ENCODE measurements at regions not wholly inside any gene's neighbourhood (a gene's known extent, or its start where the extent isn't known, plus 50 kb on each side); places are given as distances from the start of the nearest gene placed in this dataset.

DNA sequence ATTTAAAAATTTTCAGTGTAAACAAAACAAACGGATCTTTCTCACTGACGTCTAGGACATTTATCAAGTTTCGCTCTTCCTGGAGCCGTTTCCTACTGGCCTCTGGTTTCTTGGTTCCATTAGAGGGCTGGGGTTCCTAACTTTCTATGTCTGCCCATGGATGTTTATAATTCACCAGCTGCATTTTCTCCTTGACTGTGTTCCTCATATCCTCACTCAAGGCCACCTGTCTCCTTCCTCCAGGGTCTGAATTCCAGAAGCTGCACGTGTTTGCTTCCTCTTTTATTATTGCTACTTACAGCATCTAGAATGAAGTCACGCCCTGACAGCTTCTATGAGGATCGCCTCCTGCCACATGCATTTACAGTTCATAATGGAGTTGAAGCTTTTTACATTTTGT, 74.1 kb upstream of the BASP1 start:
- TF ChIP-seq, protein P1, sequence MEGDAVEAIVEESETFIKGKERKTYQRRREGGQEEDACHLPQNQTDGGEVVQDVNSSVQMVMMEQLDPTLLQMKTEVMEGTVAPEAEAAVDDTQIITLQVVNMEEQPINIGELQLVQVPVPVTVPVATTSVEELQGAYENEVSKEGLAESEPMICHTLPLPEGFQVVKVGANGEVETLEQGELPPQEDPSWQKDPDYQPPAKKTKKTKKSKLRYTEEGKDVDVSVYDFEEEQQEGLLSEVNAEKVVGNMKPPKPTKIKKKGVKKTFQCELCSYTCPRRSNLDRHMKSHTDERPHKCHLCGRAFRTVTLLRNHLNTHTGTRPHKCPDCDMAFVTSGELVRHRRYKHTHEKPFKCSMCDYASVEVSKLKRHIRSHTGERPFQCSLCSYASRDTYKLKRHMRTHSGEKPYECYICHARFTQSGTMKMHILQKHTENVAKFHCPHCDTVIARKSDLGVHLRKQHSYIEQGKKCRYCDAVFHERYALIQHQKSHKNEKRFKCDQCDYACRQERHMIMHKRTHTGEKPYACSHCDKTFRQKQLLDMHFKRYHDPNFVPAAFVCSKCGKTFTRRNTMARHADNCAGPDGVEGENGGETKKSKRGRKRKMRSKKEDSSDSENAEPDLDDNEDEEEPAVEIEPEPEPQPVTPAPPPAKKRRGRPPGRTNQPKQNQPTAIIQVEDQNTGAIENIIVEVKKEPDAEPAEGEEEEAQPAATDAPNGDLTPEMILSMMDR (IDR thresholded peaks at IDR 0.05) = no peak
- TF ChIP-seq POLR2A (IDR thresholded peaks at IDR 0.05) = no peak

All from prostate gland (tissue), 2 donors.